Adipocyte (in vitro differentiated cells): ENCODE measurements at regions not wholly inside any gene's neighbourhood (a gene's known extent, or its start where the extent isn't known, plus 50 kb on each side); places are given as distances from the start of the nearest gene placed in this dataset.

Source experiments
- DNase-seq: peaks from one replicate; pipeline ENCODE4 v3.0.0-alpha.2; 2015; ENCODE audit warnings: low read depth
- H3K27me3 ChIP-seq: replicated peaks from 2 replicates; pipeline ENCODE4 v1.7.0; 2013; ENCODE audit warnings: mild to moderate bottlenecking, low read length, moderate library complexity; ENCODE audit not compliant: control insufficient read depth, insufficient read depth
- H3K36me3 ChIP-seq: 2 replicates; pipeline ENCODE4 v1.7.0; 2013; ENCODE audit warnings: low read length, mild to moderate bottlenecking, moderate library complexity; ENCODE audit not compliant: control insufficient read depth, insufficient read depth, severe bottlenecking
- H3K4me1 ChIP-seq: 2 replicates; pipeline ENCODE4 v1.7.0; 2013; ENCODE audit warnings: mild to moderate bottlenecking, low read length, moderate library complexity; ENCODE audit not compliant: control insufficient read depth, insufficient read depth
- H3K4me3 ChIP-seq: 2 replicates; pipeline ENCODE4 v1.7.0; 2013; ENCODE audit warnings: mild to moderate bottlenecking, low read length, moderate library complexity
- H3K9ac ChIP-seq: 2 replicates; pipeline ENCODE4 v1.7.0; 2013; ENCODE audit warnings: mild to moderate bottlenecking, low read length, moderate library complexity
- H3K9me3 ChIP-seq: 2 replicates; pipeline ENCODE4 v1.7.0; 2013; ENCODE audit warnings: mild to moderate bottlenecking, low read length, moderate library complexity; ENCODE audit not compliant: control insufficient read depth

GRCh38 chr4:112894951-112895350 is 154.5 kb upstream of the ANK2 start:
- DNase-seq: no peak
- no peaks in the 10 kb centered on the region for H3K9me3 ChIP-seq
- no peaks in the 10 kb centered on the region for H3K27me3 ChIP-seq
- H3K36me3 ChIP-seq: no peaks in the 10 kb centered on the region
- H3K4me1 ChIP-seq: peaks cover 24% of the 10 kb centered on the region
- no peak overlapping the region for H3K4me3 ChIP-seq
- H3K9ac ChIP-seq: no peak overlapping the region

GRCh38 chr4:112895811-112896608 is 153.4 kb upstream of the ANK2 start:
- DNase-seq: no peak

GRCh38 chr4:112896609-112897190 is 152.8 kb upstream of the ANK2 start:
- no peak for DNase-seq
- Histone ChIP-seq H3K4me3 (no peak overlapping the region), H3K9ac (peak overlapping the region; percentile 5), H3K36me3 (no peaks in the 10 kb centered on the region), H3K9me3 (no peaks in the 10 kb centered on the region), H3K27me3 (no peaks in the 10 kb centered on the region), H3K4me1 (peaks cover 19% of the 10 kb centered on the region)

More at GRCh38 chr4:112895811-112896608, 153.4 kb upstream of the ANK2 start:
- H3K4me1 ChIP-seq: peaks cover 19% of the 10 kb centered on the region
- H3K27me3 ChIP-seq: no peaks in the 10 kb centered on the region
- no peaks in the 10 kb centered on the region for H3K36me3 ChIP-seq
- peak overlapping the region; percentile 5 for H3K9ac ChIP-seq
- no peak overlapping the region for H3K4me3 ChIP-seq
- no peaks in the 10 kb centered on the region for H3K9me3 ChIP-seq

GRCh38 chr4:112897543-112897942 is 151.9 kb upstream of the ANK2 start:
- no peak overlapping the region for H3K4me3 ChIP-seq
- H3K27me3 ChIP-seq: no peaks in the 10 kb centered on the region
- no peaks in the 10 kb centered on the region for H3K9me3 ChIP-seq
- H3K9ac ChIP-seq: no peak overlapping the region
- no peaks in the 10 kb centered on the region for H3K36me3 ChIP-seq
- DNase-seq: no peak
- peaks cover 19% of the 10 kb centered on the region for H3K4me1 ChIP-seq

GRCh38 chr4:112898357-112899141 is 150.9 kb upstream of the ANK2 start:
- H3K4me3 ChIP-seq: no peak overlapping the region
- no peak overlapping the region for H3K9ac ChIP-seq
- H3K36me3 ChIP-seq: no peaks in the 10 kb centered on the region
- H3K4me1 ChIP-seq: peaks cover 23% of the 10 kb centered on the region
- no peaks in the 10 kb centered on the region for H3K27me3 ChIP-seq
- DNase-seq: no peak
- no peaks in the 10 kb centered on the region for H3K9me3 ChIP-seq

GRCh38 chr4:112900416-112900815 is 149.0 kb upstream of the ANK2 start:
- no peaks in the 10 kb centered on the region for H3K9me3 ChIP-seq
- H3K9ac ChIP-seq: no peak overlapping the region
- no peak for DNase-seq
- no peak overlapping the region for H3K4me3 ChIP-seq
- peaks cover 6% of the 10 kb centered on the region for H3K36me3 ChIP-seq
- peaks cover 24% of the 10 kb centered on the region for H3K4me1 ChIP-seq
- H3K27me3 ChIP-seq: no peaks in the 10 kb centered on the region

- H3K4me1 ChIP-seq: peaks cover 8% of the 10 kb centered on the region
- no peaks in the 10 kb centered on the region for H3K27me3 ChIP-seq
- H3K9ac ChIP-seq: no peak overlapping the region
- H3K36me3 ChIP-seq: peaks cover 7% of the 10 kb centered on the region
- DNase-seq: no peak
- H3K4me3 ChIP-seq: no peak overlapping the region
- no peaks in the 10 kb centered on the region for H3K9me3 ChIP-seq
Measured at GRCh38 chr4:112901962-112902411, 147.5 kb upstream of the ANK2 start.

GRCh38 chr4:112905728-112906127 is 143.7 kb upstream of the ANK2 start:
- H3K36me3 ChIP-seq: peaks cover 7% of the 10 kb centered on the region

GRCh38 chr4:112908511-112908910 is 140.9 kb upstream of the ANK2 start:
- no peak for DNase-seq
- H3K27me3 ChIP-seq: no peaks in the 10 kb centered on the region
- H3K9me3 ChIP-seq: no peaks in the 10 kb centered on the region
- H3K9ac ChIP-seq: no peak overlapping the region
- H3K4me1 ChIP-seq: peaks cover 12% of the 10 kb centered on the region
- H3K4me3 ChIP-seq: no peak overlapping the region
- peaks cover 7% of the 10 kb centered on the region for H3K36me3 ChIP-seq

More at GRCh38 chr4:112905728-112906127, 143.7 kb upstream of the ANK2 start:
- Histone ChIP-seq H3K4me1 (peaks cover 14% of the 10 kb centered on the region), H3K27me3 (no peaks in the 10 kb centered on the region), H3K4me3 (no peak overlapping the region), H3K9me3 (no peaks in the 10 kb centered on the region), H3K9ac (no peak overlapping the region)
- no peak for DNase-seq

- H3K4me3 ChIP-seq: peak overlapping the region; percentile 79
- H3K9ac ChIP-seq: peak overlapping the region; percentile 66
- H3K9me3 ChIP-seq: no peaks in the 10 kb centered on the region
- DNase-seq: peak; percentile 79
- H3K36me3 ChIP-seq: peaks cover 3% of the 10 kb centered on the region
- H3K4me1 ChIP-seq: peaks cover 11% of the 10 kb centered on the region
- H3K27me3 ChIP-seq: no peaks in the 10 kb centered on the region
Measured at GRCh38 chr4:112910109-112910736, 139.2 kb upstream of the ANK2 start.

- no peaks in the 10 kb centered on the region for H3K9me3 ChIP-seq
- peak; percentile 49 for DNase-seq
- no peaks in the 10 kb centered on the region for H3K36me3 ChIP-seq
- no peaks in the 10 kb centered on the region for H3K4me1 ChIP-seq
- H3K9ac ChIP-seq: no peak overlapping the region
- H3K27me3 ChIP-seq: no peaks in the 10 kb centered on the region
- no peak overlapping the region for H3K4me3 ChIP-seq
Measured at GRCh38 chr4:112916868-112917267, 132.6 kb upstream of the ANK2 start.
